Uterus (tissue), 3 donors: ENCODE measurements at regions not wholly inside any gene's neighbourhood (a gene's known extent, or its start where the extent isn't known, plus 50 kb on each side); places are given as distances from the start of the nearest gene placed in this dataset.
A peak's percentile ranks its signal among the peaks of the same experiment; 100 is the strongest.

Source experiments
- DNase-seq, 2 donors: peaks; one replicate each; pipeline ENCODE4 v3.0.0-alpha.2; 2019 to 2020
- H3K27ac ChIP-seq, 2 donors: fragments of 200-600 bp; sonication (generic); 1 replicate in 1 of 2; 2 replicates in 1 of 2; pipeline ENCODE4 v1.5.1; 2016 to 2018
- H3K27me3 ChIP-seq, 2 donors: fragments of 200-600 bp; sonication (generic); one replicate each; pipeline ENCODE4 v1.5.1; 2018 to 2019; ENCODE audit warnings: control low read depth in 1 of 2
- H3K36me3 ChIP-seq, 2 donors: fragments of 200-600 bp; sonication (generic); one replicate each; pipeline ENCODE4 v1.5.1; 2019; ENCODE audit warnings: control low read depth in 1 of 2
- H3K4me1 ChIP-seq, 2 donors: fragments of 200-600 bp; sonication (generic); one replicate each; pipeline ENCODE4 v1.5.1; 2018 to 2019; ENCODE audit warnings: control low read depth in 1 of 2
- H3K4me3 ChIP-seq, 2 donors: fragments of 200-600 bp; sonication (generic); 1 replicate in 1 of 2; 2 replicates in 1 of 2; pipeline ENCODE4 v1.5.1; 2018 to 2019; ENCODE audit warnings: mild to moderate bottlenecking in 1 of 2
- H3K9me3 ChIP-seq, 2 donors: fragments of 200-600 bp; sonication (generic); one replicate each; pipeline ENCODE4 v1.5.1; 2019; ENCODE audit warnings: control low read depth in 1 of 2
- CTCF ChIP-seq, 4 experiments: fragments of 200-600 bp in 2 of 4; fragments of 450-650 bp in 2 of 4; sonication (generic) in 2 of 4; IDR thresholded peaks; one replicate each; pipeline ENCODE4 v1.5.1; 2016 to 2019; ENCODE audit warnings: antibody characterized with exemption in 4 of 4, mild to moderate bottlenecking in 2 of 4, moderate library complexity in 1 of 4
- POLR2A ChIP-seq, 2 donors: fragments of 450-650 bp; IDR thresholded peaks; one replicate each; pipeline ENCODE4 v1.6.1; 2016; ENCODE audit warnings: antibody characterized with exemption in 2 of 2, mild to moderate bottlenecking in 1 of 2, moderate library complexity in 1 of 2
- intact Hi-C: fragments of 100-400 bp; cut with DNase I; formaldehyde crosslinking; loops from one replicate; pipeline ENCODE4 v1.15.1; 2023; ENCODE audit warnings: low total_unique reads
- donor health status: DM: yes; HTN: yes; CAD: no.

- DNase-seq, result no peak
- peak overlapping the region in 1 of 2 donors; percentile 76 for H3K4me3 ChIP-seq
- H3K27ac ChIP-seq, result peak overlapping the region in 1 of 2 donors; percentile 94
- peaks cover 0 to 5% of the 10 kb centered on the region in 2 donors for H3K4me1 ChIP-seq
- no peaks in the 10 kb centered on the region for H3K36me3 ChIP-seq
- no peaks in the 10 kb centered on the region for H3K27me3 ChIP-seq
- H3K9me3 ChIP-seq, result no peaks in the 10 kb centered on the region
- intact Hi-C loops, result no loop called here
- TF ChIP-seq POLR2A (IDR thresholded peaks at IDR 0.05), result no peak
- TF ChIP-seq CTCF (IDR thresholded peaks at IDR 0.05), result no peak
Observed at GRCh38 chr7:63927261-63927660, 71.4 kb upstream of the ZNF722 start.

DNA sequence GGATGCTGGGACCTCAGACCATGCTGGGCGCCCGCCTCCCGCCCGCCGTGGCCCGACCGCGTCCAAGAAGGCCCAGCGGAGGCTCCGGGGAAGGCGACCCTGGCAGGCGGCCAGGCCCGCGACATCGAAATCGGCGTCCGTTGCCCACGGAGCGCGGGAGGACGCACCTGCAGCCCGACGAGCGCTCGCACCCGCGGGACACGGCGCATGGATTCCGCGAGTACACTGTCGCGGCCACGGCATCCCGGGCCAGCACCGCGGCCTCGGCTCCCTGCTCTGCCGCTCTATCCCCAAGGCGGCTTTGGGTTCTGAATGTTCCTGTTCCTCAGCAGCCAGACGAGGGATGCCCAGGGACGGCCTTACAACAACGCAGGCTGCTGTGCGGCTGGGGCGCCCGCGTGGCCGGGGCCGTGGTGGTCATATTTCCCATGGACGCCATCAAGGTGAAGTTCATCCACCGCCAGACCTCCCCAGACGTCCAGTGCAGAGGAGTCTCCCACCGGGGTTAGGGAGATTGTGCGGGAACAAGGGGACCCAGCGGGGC lies 67.5 kb upstream of the ZNF722 start:
- Histone ChIP-seq H3K27me3 (no peaks in the 10 kb centered on the region), H3K36me3 (no peaks in the 10 kb centered on the region), H3K9me3 (no peaks in the 10 kb centered on the region), H3K27ac (no peak overlapping the region), H3K4me1 (no peaks in the 10 kb centered on the region), H3K4me3 (no peak overlapping the region)
- intact Hi-C loops, result no loop called here
- TF ChIP-seq CTCF (IDR thresholded peaks at IDR 0.05) (no peak), POLR2A (IDR thresholded peaks at IDR 0.05) (no peak)
- DNase-seq, result no peak

GRCh38 chr7:63931985-63932577 lies 66.6 kb upstream of the ZNF722 start:
- Histone ChIP-seq H3K9me3 (no peaks in the 10 kb centered on the region), H3K4me3 (no peak overlapping the region), H3K36me3 (no peaks in the 10 kb centered on the region), H3K4me1 (no peaks in the 10 kb centered on the region), H3K27ac (no peak overlapping the region), H3K27me3 (no peaks in the 10 kb centered on the region)
- intact Hi-C loops, result no loop called here
- DNase-seq, result no peak
- TF ChIP-seq CTCF (IDR thresholded peaks at IDR 0.05) (no peak), POLR2A (IDR thresholded peaks at IDR 0.05) (no peak)
